ENCODE measurements at regions not wholly inside any gene's neighbourhood (a gene's known extent, or its start where the extent isn't known, plus 50 kb on each side); places are given as distances from the start of the nearest gene placed in this dataset.

DNA sequence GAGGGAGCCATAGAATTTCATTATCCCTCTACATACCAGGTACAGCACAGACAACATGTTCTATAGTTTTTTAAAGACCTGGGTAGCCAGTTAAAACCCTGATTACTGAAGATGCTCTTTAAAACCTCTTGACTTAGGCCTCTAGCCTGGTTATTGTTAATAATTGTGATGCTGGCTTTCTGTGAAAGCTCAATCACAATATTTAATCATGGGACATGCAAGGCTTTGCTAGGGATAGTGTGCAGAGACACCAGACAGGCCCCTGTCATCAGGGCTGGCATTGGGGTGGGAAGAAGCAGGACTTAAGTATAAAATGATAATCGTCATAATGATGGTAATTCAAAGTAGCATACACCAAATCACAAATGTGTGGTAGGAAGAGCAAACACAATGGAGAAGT is 274.4 kb downstream of the PTBP2 start:
- Mint-ChIP-seq H3K27ac (no peak overlapping the region), H3K27me3 (peaks cover 28% of the 10 kb centered on the region), H3K4me3 (no peak overlapping the region), H3K9me3 (no peaks in the 10 kb centered on the region), H3K4me1 (ENCODE audit: low read depth) (no peaks in the 10 kb centered on the region), H3K36me3 (ENCODE audit: low read depth) (no peaks in the 10 kb centered on the region)
- no peak for DNase-seq

GRCh38 chr1:96997717-96998116 is 276.1 kb downstream of the PTBP2 start:
- Mint-ChIP-seq H3K4me1 (ENCODE audit: low read depth) (no peaks in the 10 kb centered on the region), H3K27me3 (peaks cover 26% of the 10 kb centered on the region), H3K4me3 (no peak overlapping the region), H3K9me3 (no peaks in the 10 kb centered on the region), H3K36me3 (ENCODE audit: low read depth) (no peaks in the 10 kb centered on the region), H3K27ac (no peak overlapping the region)
- no peak for DNase-seq

- Mint-ChIP-seq H3K27me3 (peaks cover 26% of the 10 kb centered on the region), H3K4me3 (no peak overlapping the region), H3K27ac (no peak overlapping the region), H3K9me3 (no peaks in the 10 kb centered on the region), H3K36me3 (ENCODE audit: low read depth) (no peaks in the 10 kb centered on the region), H3K4me1 (ENCODE audit: low read depth) (no peaks in the 10 kb centered on the region)
- DNase-seq, result no peak
Measured at GRCh38 chr1:96998466-96998865, 276.9 kb downstream of the PTBP2 start.

- peaks cover 26% of the 10 kb centered on the region for H3K27me3 Mint-ChIP-seq
- no peaks in the 10 kb centered on the region for H3K4me1 Mint-ChIP-seq (ENCODE audit: low read depth)
- no peaks in the 10 kb centered on the region for H3K9me3 Mint-ChIP-seq
- no peak for DNase-seq
- no peaks in the 10 kb centered on the region for H3K36me3 Mint-ChIP-seq (ENCODE audit: low read depth)
- H3K27ac Mint-ChIP-seq, result no peak overlapping the region
- H3K4me3 Mint-ChIP-seq, result no peak overlapping the region
Measured at GRCh38 chr1:96999191-96999590, 277.6 kb downstream of the PTBP2 start.

GRCh38 chr1:97004054-97004453 is 282.5 kb downstream of the PTBP2 start:
- Mint-ChIP-seq H3K36me3 (ENCODE audit: low read depth) (no peaks in the 10 kb centered on the region), H3K9me3 (no peaks in the 10 kb centered on the region), H3K27ac (no peak overlapping the region), H3K27me3 (peaks cover 14% of the 10 kb centered on the region), H3K4me1 (ENCODE audit: low read depth) (no peaks in the 10 kb centered on the region), H3K4me3 (no peak overlapping the region)
- no peak for DNase-seq

DNA sequence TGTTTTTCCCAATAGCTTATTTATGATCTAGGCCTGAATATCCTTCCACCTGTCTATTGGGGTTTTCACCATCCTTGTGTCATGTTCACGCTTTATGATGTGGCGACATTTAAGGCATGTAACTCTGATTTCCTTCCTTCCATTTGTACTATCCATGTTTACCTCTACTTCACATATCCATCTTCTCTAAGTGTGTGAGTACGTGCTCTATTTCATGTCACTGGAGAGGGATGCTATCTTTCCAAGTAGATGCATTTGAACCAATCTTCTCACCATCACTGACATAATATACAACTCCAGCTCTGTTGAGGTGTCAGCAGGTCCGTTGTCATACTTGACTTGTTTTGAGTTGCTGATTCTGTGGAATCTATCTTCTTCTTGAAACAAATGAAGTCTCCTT is 283.2 kb downstream of the PTBP2 start:
- DNase-seq, result no peak
- H3K36me3 Mint-ChIP-seq (ENCODE audit: low read depth), result no peaks in the 10 kb centered on the region
- H3K4me3 Mint-ChIP-seq, result no peak overlapping the region
- H3K27ac Mint-ChIP-seq, result no peak overlapping the region
- H3K9me3 Mint-ChIP-seq, result no peaks in the 10 kb centered on the region
- H3K27me3 Mint-ChIP-seq, result peaks cover 9% of the 10 kb centered on the region
- H3K4me1 Mint-ChIP-seq (ENCODE audit: low read depth), result no peaks in the 10 kb centered on the region

GRCh38 chr1:97006044-97006661 is 284.6 kb downstream of the PTBP2 start:
- Mint-ChIP-seq H3K9me3 (no peaks in the 10 kb centered on the region), H3K27ac (no peak overlapping the region), H3K4me3 (no peak overlapping the region), H3K4me1 (ENCODE audit: low read depth) (no peaks in the 10 kb centered on the region), H3K27me3 (peaks cover 4% of the 10 kb centered on the region), H3K36me3 (ENCODE audit: low read depth) (no peaks in the 10 kb centered on the region)
- no peak for DNase-seq

- Mint-ChIP-seq H3K4me3 (no peak overlapping the region), H3K36me3 (ENCODE audit: low read depth) (no peaks in the 10 kb centered on the region), H3K9me3 (no peaks in the 10 kb centered on the region), H3K4me1 (ENCODE audit: low read depth) (no peaks in the 10 kb centered on the region), H3K27ac (no peak overlapping the region), H3K27me3 (peaks cover 4% of the 10 kb centered on the region)
- no peak for DNase-seq
Measured at GRCh38 chr1:97007840-97008604, 286.4 kb downstream of the PTBP2 start.

- no peaks in the 10 kb centered on the region for H3K36me3 Mint-ChIP-seq (ENCODE audit: low read depth)
Measured at GRCh38 chr1:97010566-97011264, 289.1 kb downstream of the PTBP2 start.

GRCh38 chr1:97013136-97013535 is 291.6 kb downstream of the PTBP2 start:
- DNase-seq, result no peak
- Mint-ChIP-seq H3K9me3 (no peaks in the 10 kb centered on the region), H3K4me1 (ENCODE audit: low read depth) (no peaks in the 10 kb centered on the region), H3K36me3 (ENCODE audit: low read depth) (no peaks in the 10 kb centered on the region), H3K4me3 (no peak overlapping the region), H3K27ac (no peak overlapping the region), H3K27me3 (peaks cover 14% of the 10 kb centered on the region)

More at GRCh38 chr1:97010566-97011264, 289.1 kb downstream of the PTBP2 start:
- Mint-ChIP-seq H3K27me3 (peaks cover 4% of the 10 kb centered on the region), H3K27ac (no peak overlapping the region), H3K9me3 (no peaks in the 10 kb centered on the region), H3K4me1 (ENCODE audit: low read depth) (no peaks in the 10 kb centered on the region), H3K4me3 (no peak overlapping the region)
- no peak for DNase-seq

- Mint-ChIP-seq H3K36me3 (ENCODE audit: low read depth) (no peaks in the 10 kb centered on the region), H3K27ac (no peak overlapping the region), H3K4me1 (ENCODE audit: low read depth) (no peaks in the 10 kb centered on the region), H3K27me3 (peaks cover 14% of the 10 kb centered on the region), H3K4me3 (no peak overlapping the region), H3K9me3 (no peaks in the 10 kb centered on the region)
- no peak for DNase-seq
Measured at GRCh38 chr1:97013941-97014340, 292.4 kb downstream of the PTBP2 start.

GRCh38 chr1:97014426-97014825 is 292.8 kb downstream of the PTBP2 start:
- peaks cover 14% of the 10 kb centered on the region for H3K27me3 Mint-ChIP-seq

DNA sequence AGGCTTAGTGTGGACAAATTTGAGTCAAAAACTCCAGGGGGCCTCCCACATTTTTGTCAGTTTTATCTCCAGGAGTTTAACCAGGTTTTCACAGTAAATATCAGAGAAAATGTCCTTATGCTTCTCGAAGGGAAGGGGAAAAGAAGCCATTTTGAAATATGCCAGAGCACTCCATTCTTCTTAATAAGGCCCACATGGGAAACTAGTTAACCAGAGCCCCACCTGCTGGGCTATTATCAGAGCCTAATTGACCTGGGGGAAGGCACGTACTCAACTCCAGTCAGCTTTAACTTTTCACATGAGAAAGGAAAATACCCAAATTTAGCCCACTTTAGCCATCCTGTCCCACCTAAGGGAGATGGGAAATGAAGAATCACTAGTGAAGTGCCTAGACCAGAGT is 296.3 kb downstream of the PTBP2 start:
- H3K9me3 Mint-ChIP-seq, result no peaks in the 10 kb centered on the region
- no peaks in the 10 kb centered on the region for H3K36me3 Mint-ChIP-seq (ENCODE audit: low read depth)
- no peaks in the 10 kb centered on the region for H3K4me1 Mint-ChIP-seq (ENCODE audit: low read depth)
- H3K27me3 Mint-ChIP-seq, result peaks cover 19% of the 10 kb centered on the region
- no peak for DNase-seq
- H3K4me3 Mint-ChIP-seq, result no peak overlapping the region
- no peak overlapping the region for H3K27ac Mint-ChIP-seq

More at GRCh38 chr1:97014426-97014825, 292.8 kb downstream of the PTBP2 start:
- no peak for DNase-seq
- no peaks in the 10 kb centered on the region for H3K4me1 Mint-ChIP-seq (ENCODE audit: low read depth)
- H3K36me3 Mint-ChIP-seq (ENCODE audit: low read depth), result no peaks in the 10 kb centered on the region
- no peak overlapping the region for H3K4me3 Mint-ChIP-seq
- no peak overlapping the region for H3K27ac Mint-ChIP-seq
- no peaks in the 10 kb centered on the region for H3K9me3 Mint-ChIP-seq

All from activated T-cell treated with anti-CD3 and anti-CD28 coated beads, Interleukin-2, amount 50 U/mL, for 24 hours (primary cell).